ENCODE measurements at regions not wholly inside any gene's neighbourhood (a gene's known extent, or its start where the extent isn't known, plus 50 kb on each side); places are given as distances from the start of the nearest gene placed in this dataset.

GRCh38 chr9:88826181-88826580, 165.1 kb upstream of the S1PR3 start:
- no peak for TF ChIP-seq CTCF (IDR thresholded peaks at IDR 0.05; ENCODE audit: control insufficient read depth, extremely low read depth, insufficient read depth)
- no peak overlapping the region for H3K4me3 ChIP-seq (ENCODE audit: low read depth, low read length)
- DNase-seq (ENCODE audit: low read depth): no peak

- DNase-seq (ENCODE audit: low read depth): no peak
- no peak overlapping the region for H3K4me3 ChIP-seq (ENCODE audit: low read depth, low read length)
- no peak for TF ChIP-seq CTCF (IDR thresholded peaks at IDR 0.05; ENCODE audit: control insufficient read depth, extremely low read depth, insufficient read depth)
These were observed 164.5 kb upstream of the S1PR3 start for GRCh38 chr9:88826771-88827181.

- DNase-seq (ENCODE audit: low read depth): no peak
- no peak overlapping the region for H3K4me3 ChIP-seq (ENCODE audit: low read depth, low read length)
- no peak for TF ChIP-seq CTCF (IDR thresholded peaks at IDR 0.05; ENCODE audit: control insufficient read depth, extremely low read depth, insufficient read depth)
These were observed 163.2 kb upstream of the S1PR3 start for GRCh38 chr9:88828018-88828417.

GRCh38 chr9:88828492-88828974, 162.7 kb upstream of the S1PR3 start:
- no peak overlapping the region for H3K4me3 ChIP-seq (ENCODE audit: low read depth, low read length)
- DNase-seq (ENCODE audit: low read depth): no peak
- no peak for TF ChIP-seq CTCF (IDR thresholded peaks at IDR 0.05; ENCODE audit: control insufficient read depth, extremely low read depth, insufficient read depth)

- TF ChIP-seq CTCF (IDR thresholded peaks at IDR 0.05; ENCODE audit: control insufficient read depth, extremely low read depth, insufficient read depth): no peak
- no peak overlapping the region for H3K4me3 ChIP-seq (ENCODE audit: low read depth, low read length)
- no peak for DNase-seq (ENCODE audit: low read depth)
These were observed 162.0 kb upstream of the S1PR3 start for GRCh38 chr9:88829276-88829675.

GRCh38 chr9:88831713-88832407, 159.4 kb upstream of the S1PR3 start:
- DNase-seq (ENCODE audit: low read depth): no peak
- no peak overlapping the region for H3K4me3 ChIP-seq (ENCODE audit: low read depth, low read length)
- TF ChIP-seq CTCF (IDR thresholded peaks at IDR 0.05; ENCODE audit: control insufficient read depth, extremely low read depth, insufficient read depth): no peak

GRCh38 chr9:88833946-88834345, 157.3 kb upstream of the S1PR3 start:
- no peak for DNase-seq (ENCODE audit: low read depth)
- TF ChIP-seq CTCF (IDR thresholded peaks at IDR 0.05; ENCODE audit: control insufficient read depth, extremely low read depth, insufficient read depth): no peak

More at GRCh38 chr9:88833946-88834345, 157.3 kb upstream of the S1PR3 start:
- H3K4me3 ChIP-seq (ENCODE audit: low read depth, low read length): no peak overlapping the region
